ENCODE measurements at regions not wholly inside any gene's neighbourhood (a gene's known extent, or its start where the extent isn't known, plus 50 kb on each side); places are given as distances from the start of the nearest gene placed in this dataset.

- Histone ChIP-seq H3K4me2 (ENCODE audit: insufficient read depth, insufficient read length, low read length) (no peak overlapping the region), H3K27me3 (ENCODE audit: insufficient read depth, low read length) (no peaks in the 10 kb centered on the region), H3K79me1 (ENCODE audit: insufficient read depth, low read depth, low read length, poor library complexity, severe bottlenecking) (no peaks in the 10 kb centered on the region), H4K8ac (replicated peaks; ENCODE audit: insufficient read length, low read depth, low read length) (no peak overlapping the region), H3K18ac (ENCODE audit: insufficient read length, low read depth, low read length) (no peak overlapping the region), H4K5ac (ENCODE audit: insufficient read length, low read depth, low read length) (no peak overlapping the region), H3K79me2 (ENCODE audit: insufficient read depth, low read length) (no peaks in the 10 kb centered on the region), H4K91ac (ENCODE audit: insufficient read length, low read depth, low read length) (no peak overlapping the region), H2BK20ac (ENCODE audit: low read depth, low read length, poor library complexity, severe bottlenecking) (no peak overlapping the region), H2BK15ac (ENCODE audit: low read depth, low read length) (no peak overlapping the region), H3K14ac (ENCODE audit: insufficient read depth, low read length) (no peak overlapping the region), H3K23ac (ENCODE audit: insufficient read length, low read depth, low read length) (no peak overlapping the region), H2AK5ac (ENCODE audit: insufficient read length, low read length) (no peak overlapping the region), H2AFZ (ENCODE audit: low read length) (no peak overlapping the region), H3K27ac (ENCODE audit: insufficient read length, low read depth, low read length) (no peak overlapping the region), H3K9ac (ENCODE audit: extremely low read depth, insufficient read length, low read length) (no peak overlapping the region), H3K56ac (ENCODE audit: insufficient read length, low read depth, low read length) (no peak overlapping the region), H3K23me2 (ENCODE audit: insufficient read length, low read depth, low read length, poor library complexity, severe bottlenecking) (no peaks in the 10 kb centered on the region), H3K4ac (ENCODE audit: low read depth, low read length) (no peak overlapping the region), H3K4me1 (ENCODE audit: insufficient read depth, low read length) (no peaks in the 10 kb centered on the region), H4K20me1 (ENCODE audit: control insufficient read depth, insufficient read depth, insufficient read length) (no peaks in the 10 kb centered on the region), H2BK5ac (ENCODE audit: insufficient read length, low read length) (no peak overlapping the region), H3T11ph (ENCODE audit: low read length) (no peak overlapping the region), H2BK120ac (ENCODE audit: low read depth, low read length, poor library complexity, severe bottlenecking) (no peak overlapping the region), H2BK12ac (ENCODE audit: insufficient read length, low read depth, low read length) (no peak overlapping the region), H3K9me3 (ENCODE audit: control insufficient read depth, low read depth, low read length) (no peaks in the 10 kb centered on the region)
- H3K36me3 Mint-ChIP-seq (ENCODE audit: insufficient read depth in 1 of 3, low read depth in 3 of 3) = no peaks in the 10 kb centered on the region
- H3K27ac Mint-ChIP-seq = no peak overlapping the region
- no peaks in the 10 kb centered on the region for H3K4me1 Mint-ChIP-seq
- no CpG with 5 or more reads among the region's 1 CpG for WGBS (ENCODE audit: extremely low coverage, insufficient read length, low lambda C conversion rate)
- DNase-seq = no peak
- no peak overlapping the region for H3K4me3 Mint-ChIP-seq
- H3K27me3 Mint-ChIP-seq (ENCODE audit: low read depth) = no peaks in the 10 kb centered on the region
- TF ChIP-seq CTCF (conservative IDR thresholded peaks at IDR 0.05) = no peak
- no peaks in the 10 kb centered on the region for H3K9me3 Mint-ChIP-seq
These were observed 1756.9 kb downstream of the PCDH9 start for GRCh38 chr13:65473196-65473595.
